K562 (cell line): ENCODE measurements at regions not wholly inside any gene's neighbourhood (a gene's known extent, or its start where the extent isn't known, plus 50 kb on each side); places are given as distances from the start of the nearest gene placed in this dataset.

Source experiments
- ATAC-seq: fragments of 200-7000 bp; cut with Tn5 transposase; 3 replicates; pipeline ENCODE4 v1.9.1; 2020; ENCODE audit warnings: moderate library complexity
- BruUV-seq: library from RNA; stranded (reverse); fragments of 400-500 nt; replicated peaks from 2 replicates; lab custom pipeline; 2021; lab: Mats Ljungman, UMichigan
- CTCF ChIA-PET: fragments of 300-600 bp; formaldehyde crosslinking; extraction: SDS; loops from one replicate; lab custom pipeline; 2021; ENCODE audit warnings: low intra/inter-chr PET ratio; lab: Yijun Ruan, JAX
- POLR2A ChIA-PET: fragments of 300-600, 350-650 bp; sonication (Branson Sonifier 250); formaldehyde crosslinking; extraction: SDS; loops from one replicate; lab custom pipeline; 2021; ENCODE audit warnings: antibody characterized with exemption, inconsistent platforms; lab: Yijun Ruan, JAX
- DNase-seq, 4 experiments: peaks; one replicate each; pipeline versions ENCODE4 v3.0.0 to v3.0.0-alpha.2; 2011 to 2018; ENCODE audit warnings: low spot score in 3 of 4, mixed read lengths in 3 of 4; ENCODE audit errors: extremely low read depth in 1 of 4
- FAIRE-seq: peaks from 2 replicates; lab custom pipeline; 2011; peaks lifted over from hg19 to GRCh38; lab: Jason Lieb, UNC
- H2AFZ ChIP-seq: 2 replicates; pipeline ENCODE4 v1.6.0; 2011; ENCODE audit warnings: low read depth, low read length, control low read depth, inconsistent platforms
- H3K27ac ChIP-seq: fragments of 200-600 bp; 3 replicates; pipeline ENCODE4 v1.8.0; 2011; ENCODE audit warnings: low read depth, mild to moderate bottlenecking, control low read depth, inconsistent platforms, low read length, moderate library complexity, mixed read lengths; ENCODE audit errors: extremely low read depth
- H3K27me3 ChIP-seq, 2 experiments: fragments of 300-600 bp in 1 of 2; 2 replicates in 1 of 2; 3 replicates in 1 of 2; pipeline versions ENCODE4 v1.6.0 to v1.8.0; 2011; ENCODE audit warnings: inconsistent platforms in 2 of 2, low read length in 2 of 2, mild to moderate bottlenecking in 1 of 2, mixed read lengths in 1 of 2, moderate library complexity in 1 of 2; ENCODE audit not compliant: control insufficient read depth in 2 of 2, insufficient read depth in 2 of 2
- H3K36me3 ChIP-seq: fragments of 300-600 bp; 3 replicates; pipeline ENCODE4 v1.8.0; 2011; ENCODE audit warnings: mild to moderate bottlenecking, low read length, inconsistent platforms; ENCODE audit not compliant: control insufficient read depth, insufficient read depth
- H3K4me1 ChIP-seq, 2 experiments: fragments of 200-600 bp in 1 of 2; replicated peaks in 1 of 2; 2 replicates in 1 of 2; 3 replicates in 1 of 2; pipeline versions ENCODE4 v1.5.1 to v1.8.0; 2011; ENCODE audit warnings: inconsistent platforms in 2 of 2, low read length in 2 of 2, mild to moderate bottlenecking in 1 of 2, mixed read lengths in 1 of 2, moderate library complexity in 1 of 2; ENCODE audit not compliant: control insufficient read depth in 2 of 2, insufficient read depth in 2 of 2
- H3K4me2 ChIP-seq: 2 replicates; pipeline ENCODE4 v1.6.1; 2011; ENCODE audit warnings: low read length, control low read depth, inconsistent platforms, mixed read lengths; ENCODE audit not compliant: insufficient read depth
- H3K4me3 ChIP-seq: fragments of 200-600 bp; sonication (generic), shearing (Covaris generic); 2 replicates; pipeline ENCODE4 v1.5.1; 2016; ENCODE audit warnings: control low read depth, inconsistent platforms
- H3K79me2 ChIP-seq: fragments of 200-600 bp; 3 replicates; pipeline ENCODE4 v1.8.0; 2011; ENCODE audit warnings: low read length, inconsistent platforms; ENCODE audit not compliant: control insufficient read depth, insufficient read depth
- H3K9ac ChIP-seq, 2 experiments: 2 replicates each; pipeline versions ENCODE4 v1.6.0 to v1.6.1; 2011; ENCODE audit warnings: low read depth in 2 of 2, low read length in 2 of 2, control low read depth in 1 of 2, inconsistent platforms in 1 of 2, mild to moderate bottlenecking in 1 of 2, mixed read lengths in 1 of 2; ENCODE audit not compliant: insufficient read depth in 1 of 2
- H3K9me1 ChIP-seq: one replicate; pipeline ENCODE4 v1.6.0; 2011; ENCODE audit warnings: inconsistent platforms, mild to moderate bottlenecking, low read length, moderate library complexity; ENCODE audit not compliant: control insufficient read depth, insufficient read depth
- H3K9me3 ChIP-seq: replicated peaks from 2 replicates; pipeline ENCODE4 v1.5.1; 2011; ENCODE audit warnings: low read depth, low read length, inconsistent platforms; ENCODE audit not compliant: control insufficient read depth, insufficient read depth
- H4K20me1 ChIP-seq: replicated peaks from 2 replicates; pipeline ENCODE4 v1.6.1; 2011; ENCODE audit warnings: low read length, inconsistent platforms, mixed read lengths; ENCODE audit not compliant: control insufficient read depth, insufficient read depth
- DMBX1 ChIP-seq: fragments of 250-450 bp; sonication (Bioruptor Pico); IDR thresholded peaks from 2 replicates; pipeline ENCODE4 v1.8.0; 2022; ENCODE audit warnings: inconsistent platforms, mild to moderate bottlenecking, moderate library complexity, borderline replicate concordance
- E2F4 ChIP-seq: sonication (generic); formaldehyde crosslinking; IDR thresholded peaks from 2 replicates; pipeline ENCODE4 v1.8.0; 2022; ENCODE audit warnings: mild to moderate bottlenecking, low read depth, missing genetic modification reagents
- EWSR1 ChIP-seq: fragments of 450-650 bp; IDR thresholded peaks from 2 replicates; pipeline ENCODE4 v1.6.1; 2018; ENCODE audit warnings: borderline replicate concordance, mild to moderate bottlenecking, low read depth, moderate library complexity; ENCODE audit not compliant: partially characterized antibody
- KDM2B ChIP-seq: fragments of 250-450 bp; sonication (Bioruptor Pico); IDR thresholded peaks from 2 replicates; pipeline ENCODE4 v1.8.0; 2021; ENCODE audit warnings: mild to moderate bottlenecking, moderate library complexity
- NBN ChIP-seq: fragments of 450-650 bp; IDR thresholded peaks from 2 replicates; pipeline ENCODE4 v1.6.1; 2016; ENCODE audit warnings: low read depth, mild to moderate bottlenecking
- PREB ChIP-seq: sonication (generic); formaldehyde crosslinking; IDR thresholded peaks from 2 replicates; pipeline ENCODE4 v1.8.1; 2023; ENCODE audit warnings: mild to moderate bottlenecking, missing genetic modification reagents
- PYGO2 ChIP-seq: fragments of 450-650 bp; IDR thresholded peaks from 2 replicates; pipeline ENCODE4 v1.6.1; 2016; ENCODE audit warnings: mild to moderate bottlenecking, missing genetic modification characterization, moderate library complexity, missing compliant biosample characterization
- SRSF1 ChIP-seq: fragments of 200-400 bp; formaldehyde crosslinking; IDR thresholded peaks from 2 replicates; pipeline ENCODE4 v1.6.1; 2017; ENCODE audit warnings: mild to moderate bottlenecking, low read depth, low read length, moderate library complexity
- TEAD1 ChIP-seq, 2 experiments: fragments of 450-650 bp in 1 of 2; sonication (generic) in 1 of 2; formaldehyde crosslinking; IDR thresholded peaks; 2 replicates each; pipeline versions ENCODE4 v1.4.0 to v1.8.0; 2020 to 2022; ENCODE audit warnings: mild to moderate bottlenecking in 2 of 2, missing genetic modification reagents in 1 of 2
- ZBTB11 ChIP-seq, 3 experiments: fragments of 200-800 bp in 1 of 3; fragments of 250-450 bp in 1 of 3; fragments of 450-650 bp in 1 of 3; sonication (Bioruptor Pico) in 1 of 3; sonication (Bioruptor generic) in 1 of 3; formaldehyde crosslinking in 1 of 3; IDR thresholded peaks; 2 replicates each; pipeline versions ENCODE4 v1.6.1 to v1.8.0; 2016 to 2022; ENCODE audit warnings: mild to moderate bottlenecking in 2 of 3, missing genetic modification characterization in 2 of 3, missing compliant biosample characterization in 1 of 3, moderate library complexity in 1 of 3
- ZNF175 ChIP-seq: fragments of 200-800 bp; sonication (Bioruptor generic); IDR thresholded peaks from 2 replicates; pipeline ENCODE4 v1.6.1; 2016; ENCODE audit warnings: low read depth, mild to moderate bottlenecking, missing genetic modification characterization, missing compliant biosample characterization
- ZNF354B ChIP-seq: fragments of 250-450 bp; sonication (Bioruptor Pico); IDR thresholded peaks from 2 replicates; pipeline ENCODE4 v1.4.0; 2020
- ZNF445 ChIP-seq: fragments of 250-450 bp; sonication (Bioruptor Pico); IDR thresholded peaks from 2 replicates; pipeline ENCODE4 v1.4.0; 2020; ENCODE audit warnings: low read depth, mild to moderate bottlenecking, moderate library complexity
- ZNF507 ChIP-seq: conservative IDR thresholded peaks from 2 replicates; pipeline ENCODE4 v1.6.1; 2017; ENCODE audit warnings: missing genetic modification characterization, missing compliant biosample characterization
- ZNF512 ChIP-seq: IDR thresholded peaks from 2 replicates; pipeline ENCODE4 v1.6.1; 2016; ENCODE audit warnings: missing genetic modification characterization, missing compliant biosample characterization
- ZNF764 ChIP-seq: fragments of 250-450 bp; sonication (Bioruptor Pico); IDR thresholded peaks from 2 replicates; pipeline ENCODE4 v1.4.0; 2020; ENCODE audit warnings: low read depth, mild to moderate bottlenecking, moderate library complexity
- WGBS: fragments of 100-300 bp; shearing (Covaris generic); methylation state at CpG from one replicate; pipeline ENCODE4 v1.1.6; 2016; ENCODE audit warnings: low coverage, mixed read lengths; ENCODE audit not compliant: insufficient coverage; ENCODE audit errors: missing lambda C conversion rate; 5-methylcytosine and 5-hydroxymethylcytosine counted together
- in situ Hi-C: fragments of 300-500 bp; cut with MboI; formaldehyde crosslinking; loops from 4 replicates; pipeline ENCODE4 v1.15.0; 2018; ENCODE audit warnings: inconsistent platforms, mixed read lengths
- intact Hi-C: fragments of 100-400 bp; cut with micrococcal nuclease; formaldehyde crosslinking; loops from 2 replicates; pipeline ENCODE4 v1.14.2; 2022

GRCh38 chr10:21114683-21115082 lies 217.6 kb upstream of the NEBL start:
- 28% methylated on average over 4 of the region's 4 CpGs for WGBS
- no peaks in the 10 kb centered on the region for H4K20me1 ChIP-seq
- no peak overlapping the region for H3K4me3 ChIP-seq
- POLR2A ChIA-PET, result interaction anchor here (0.8 kb wide), 1 partner anchor 16 kb away, joined by 4 read pairs; no protein-coding TSS in a partner anchor
- in situ Hi-C loops, result no loop called here
- ATAC-seq (no peak), DNase-seq (no peak), FAIRE-seq (no peak)
- intact Hi-C loops, result no loop called here
- CTCF ChIA-PET, result no interaction called here
- no peaks in the 10 kb centered on the region for H3K9me1 ChIP-seq
- H3K27me3 ChIP-seq, result no peaks in the 10 kb centered on the region
- H3K9me3 ChIP-seq, result no peaks in the 10 kb centered on the region
- no peak overlapping the region for H3K4me2 ChIP-seq
- H3K79me2 ChIP-seq, result no peaks in the 10 kb centered on the region
- peaks cover 0 to 8% of the 10 kb centered on the region in 2 experiments; a peak in 1 of 5 replicates for H3K4me1 ChIP-seq
- H3K9ac ChIP-seq, result no peak overlapping the region
- H3K27ac ChIP-seq, result no peak overlapping the region
- TF ChIP-seq TEAD1 (CRISPR knock-in tag; IDR thresholded peaks at IDR 0.05) (no peak), ZNF354B (CRISPR knock-in tag) (peak; percentile 63; the same call in 1 of the 2 replicates), KDM2B (CRISPR knock-in tag) (no peak), E2F4 (CRISPR knock-in tag) (no peak), ZNF507 (tag) (peak; percentile 97), DMBX1 (CRISPR knock-in tag) (no peak), PREB (CRISPR knock-in tag) (no peak), NBN (no peak), SRSF1 (no peak), ZNF764 (CRISPR knock-in tag) (no peak), EWSR1 (no peak), ZNF445 (CRISPR knock-in tag) (no peak), ZNF512 (tag) (no peak), ZNF175 (CRISPR knock-in tag) (no peak), PYGO2 (tag) (no peak), ZBTB11 (CRISPR knock-in tag; IDR thresholded peaks at IDR 0.05) (no peak)
- no peak overlapping the region for H2AFZ ChIP-seq
- H3K36me3 ChIP-seq, result no peaks in the 10 kb centered on the region
- no TSS peak for BruUV-seq
